A549 (cell line): ENCODE measurements at regions not wholly inside any gene's neighbourhood (a gene's known extent, or its start where the extent isn't known, plus 50 kb on each side); places are given as distances from the start of the nearest gene placed in this dataset.

Experiments used
- ATAC-seq, 2 experiments: fragments of 200-7000 bp in 1 of 2; fragments of >200 bp in 1 of 2; cut with Nextera tagmentation in 1 of 2; cut with Tn5 transposase in 1 of 2; 3 replicates each; pipeline versions ENCODE4 v1.8.0 to v1.9.1; 2018 to 2020; ENCODE audit warnings: mild to moderate bottlenecking in 1 of 2, moderate library complexity in 1 of 2
- CTCF ChIA-PET: fragments of 300-600 bp; sonication (Branson Sonifier 250); formaldehyde crosslinking; extraction: SDS; loops from one replicate; lab custom pipeline; 2021; ENCODE audit warnings: antibody characterized with exemption, inconsistent platforms; lab: Yijun Ruan, JAX
- POLR2A ChIA-PET: fragments of 350-600 bp; formaldehyde crosslinking; extraction: SDS; loops from one replicate; lab custom pipeline; 2021; ENCODE audit warnings: antibody characterized with exemption, inconsistent platforms; lab: Yijun Ruan, JAX
- DNase-seq, 2 experiments: peaks; one replicate each; pipeline versions ENCODE4 v3.0.0 to v3.0.0-alpha.2; 2011 to 2016; ENCODE audit warnings: low read depth in 1 of 2, low spot score in 1 of 2
- FAIRE-seq: peaks from 2 replicates; lab custom pipeline; 2011; peaks lifted over from hg19 to GRCh38; lab: Jason Lieb, UNC
- H3K27ac ChIP-seq, 2 experiments: fragments of >200 bp; sonication (Bioruptor Twin); formaldehyde crosslinking; 3 replicates each; pipeline ENCODE4 v1.5.1; 2016 to 2017
- H3K4me1 ChIP-seq: fragments of >200 bp; sonication (Bioruptor Twin); formaldehyde crosslinking; 3 replicates; pipeline ENCODE4 v1.6.1; 2016
- H3K4me2 ChIP-seq: fragments of >200 bp; sonication (Bioruptor Twin); formaldehyde crosslinking; 3 replicates; pipeline ENCODE4 v1.6.1; 2016
- H3K4me3 ChIP-seq: fragments of >200 bp; sonication (Bioruptor Twin); formaldehyde crosslinking; 3 replicates; pipeline ENCODE4 v1.5.1; 2016
- H3K9me3 ChIP-seq: fragments of >200 bp; sonication (Bioruptor Twin); formaldehyde crosslinking; 3 replicates; pipeline ENCODE4 v1.6.1; 2016
- BHLHE40 ChIP-seq: IDR thresholded peaks from 2 replicates; pipeline ENCODE4 v1.6.1; 2012; ENCODE audit warnings: low read depth, low read length, inconsistent platforms
- CHD4 ChIP-seq: fragments of 200-600 bp; sonication (generic); IDR thresholded peaks from 2 replicates; pipeline ENCODE4 v1.6.1; 2016; ENCODE audit warnings: antibody characterized with exemption, mild to moderate bottlenecking, borderline replicate concordance
- EHMT2 ChIP-seq: fragments of 200-600 bp; sonication (generic); IDR thresholded peaks from 2 replicates; pipeline ENCODE4 v1.6.1; 2016; ENCODE audit warnings: antibody characterized with exemption, low read depth, mild to moderate bottlenecking, moderate library complexity
- EP300 ChIP-seq, 2 experiments: fragments of >200 bp; sonication (Bioruptor Twin); formaldehyde crosslinking; IDR thresholded peaks; 2 replicates in 1 of 2; 3 replicates in 1 of 2; pipeline ENCODE4 v1.6.1; 2016 to 2017
- GATA3 ChIP-seq: IDR thresholded peaks from 2 replicates; pipeline ENCODE4 v1.6.1; 2012; ENCODE audit warnings: borderline replicate concordance
- HOXA7 ChIP-seq: fragments of 250-450 bp; sonication (Bioruptor Pico); IDR thresholded peaks from 2 replicates; pipeline ENCODE4 v1.5.0; 2020; ENCODE audit warnings: mild to moderate bottlenecking, moderate library complexity
- KDM1A ChIP-seq: fragments of 200-600 bp; sonication (generic); IDR thresholded peaks from 2 replicates; pipeline ENCODE4 v1.6.1; 2016; ENCODE audit warnings: low read depth, mild to moderate bottlenecking
- MAFK ChIP-seq: fragments of 450-650 bp; IDR thresholded peaks from 2 replicates; pipeline ENCODE4 v1.6.1; 2014; ENCODE audit not compliant: partially characterized antibody
- PBX3 ChIP-seq: IDR thresholded peaks from 2 replicates; pipeline ENCODE4 v1.6.1; 2012
- POLR2AphosphoS2 ChIP-seq: conservative IDR thresholded peaks from 2 replicates; pipeline ENCODE4 v1.6.1; 2012; ENCODE audit warnings: low read length, improper control_type of control experiment, inconsistent platforms
- RCOR1 ChIP-seq: fragments of 150-350 bp; IDR thresholded peaks from 2 replicates; pipeline ENCODE4 v1.6.1; 2014; ENCODE audit warnings: antibody characterized with exemption, low read length, low read depth
- RFX5 ChIP-seq: fragments of 450-650 bp; IDR thresholded peaks from 2 replicates; pipeline ENCODE4 v1.7.1; 2014; ENCODE audit warnings: antibody characterized with exemption, mild to moderate bottlenecking, moderate library complexity
- TP53 ChIP-seq: fragments of 250-450 bp; sonication (Bioruptor Pico); IDR thresholded peaks from 2 replicates; pipeline ENCODE4 v1.5.0; 2021; ENCODE audit warnings: mild to moderate bottlenecking, moderate library complexity
- ZC3H11A ChIP-seq: fragments of 450-650 bp; IDR thresholded peaks from 2 replicates; pipeline ENCODE4 v1.6.1; 2014; ENCODE audit warnings: antibody characterized with exemption, mild to moderate bottlenecking
- ZFP36 ChIP-seq: fragments of 450-650 bp; IDR thresholded peaks from 2 replicates; pipeline ENCODE4 v1.6.1; 2014; ENCODE audit warnings: borderline replicate concordance; ENCODE audit not compliant: partially characterized antibody
- ZSCAN20 ChIP-seq: fragments of 250-450 bp; sonication (Bioruptor Pico); IDR thresholded peaks from 2 replicates; pipeline ENCODE4 v1.8.0; 2022; ENCODE audit warnings: mild to moderate bottlenecking, moderate library complexity
- WGBS: methylation state at CpG from one replicate; pipeline ENCODE4 v1.1.6; 2017; ENCODE audit errors: missing lambda C conversion rate; 5-methylcytosine and 5-hydroxymethylcytosine counted together
- TF ChIP-seq, protein P1 (sequence below): fragments of 450-650 bp; IDR thresholded peaks from 2 replicates; pipeline ENCODE4 v1.6.1; 2014; ENCODE audit warnings: antibody characterized with exemption
- TF ChIP-seq, protein P2 (sequence below): fragments of 150-350 bp; IDR thresholded peaks from 2 replicates; pipeline ENCODE4 v1.6.1; 2014; ENCODE audit warnings: low read depth, mild to moderate bottlenecking, low read length
- TF ChIP-seq, protein P3 (sequence below): fragments of >200 bp; sonication (Bioruptor Twin); formaldehyde crosslinking; IDR thresholded peaks from 3 replicates; pipeline ENCODE4 v1.5.1; 2016
- TF ChIP-seq, protein P4 (sequence below): fragments of 250-450 bp; sonication (Bioruptor Pico); IDR thresholded peaks from 2 replicates; pipeline ENCODE4 v1.5.0; 2020; ENCODE audit warnings: low read depth, mild to moderate bottlenecking, moderate library complexity
- TF ChIP-seq, protein P5 (sequence below): fragments of >200 bp; sonication (Bioruptor Twin); formaldehyde crosslinking; IDR thresholded peaks from 3 replicates; pipeline ENCODE4 v1.6.1; 2016

GRCh38 chr10:3710764-3711163 lies 74.2 kb downstream of the KLF6 start:
- Histone ChIP-seq H3K4me3 (no peak overlapping the region), H3K4me2 (no peak overlapping the region), H3K9me3 (peaks cover 10% of the 10 kb centered on the region), H3K27ac (no peak overlapping the region), H3K4me1 (no peaks in the 10 kb centered on the region)
- DNase-seq = no peak
- CTCF ChIA-PET = interaction anchor here (2.3 kb wide), 1 partner anchor 9 kb away, joined by 10 read pairs; no protein-coding TSS in a partner anchor
- ATAC-seq = no peak
- no peak for FAIRE-seq
- 20% methylated on average over 3 of the region's 3 CpGs for WGBS
- TF ChIP-seq ZSCAN20 (CRISPR knock-in tag) (no peak), BHLHE40 (no peak), EP300 (IDR thresholded peaks at IDR 0.05) (no peak), RCOR1 (no peak), ZC3H11A (no peak), GATA3 (no peak), POLR2AphosphoS2 (no peak)
- POLR2A ChIA-PET = no interaction called here

DNA sequence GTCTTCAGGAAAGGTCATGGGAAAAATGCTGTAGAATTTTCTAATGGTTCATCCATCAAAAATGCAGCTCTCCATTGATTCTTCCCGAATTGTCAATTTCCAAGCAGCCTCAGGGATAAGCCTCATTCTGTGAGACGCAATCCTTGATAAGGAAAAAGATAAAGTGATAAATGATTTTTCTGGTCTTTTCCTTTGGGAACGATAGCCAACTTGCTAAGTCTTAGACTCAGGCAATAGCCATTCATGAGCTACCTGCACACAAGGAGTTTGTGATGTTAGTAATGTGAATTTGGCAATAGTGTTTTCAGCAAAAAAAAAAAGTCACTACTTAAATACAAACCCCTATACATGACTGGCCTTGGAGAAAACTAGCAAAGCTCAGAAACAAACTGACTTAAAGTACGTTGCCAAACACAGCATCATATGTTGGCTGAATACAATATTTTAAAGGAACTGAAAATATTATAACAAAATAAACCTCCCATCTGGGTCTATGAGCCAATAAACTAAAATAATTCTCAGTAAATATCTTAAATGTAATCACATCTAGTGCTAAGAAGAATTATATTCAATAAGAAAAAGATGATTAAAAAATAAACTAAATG lies 75.5 kb downstream of the KLF6 start:
- no peak for DNase-seq
- FAIRE-seq = no peak
- 71% methylated on average over 4 of the region's 4 CpGs for WGBS

DNA sequence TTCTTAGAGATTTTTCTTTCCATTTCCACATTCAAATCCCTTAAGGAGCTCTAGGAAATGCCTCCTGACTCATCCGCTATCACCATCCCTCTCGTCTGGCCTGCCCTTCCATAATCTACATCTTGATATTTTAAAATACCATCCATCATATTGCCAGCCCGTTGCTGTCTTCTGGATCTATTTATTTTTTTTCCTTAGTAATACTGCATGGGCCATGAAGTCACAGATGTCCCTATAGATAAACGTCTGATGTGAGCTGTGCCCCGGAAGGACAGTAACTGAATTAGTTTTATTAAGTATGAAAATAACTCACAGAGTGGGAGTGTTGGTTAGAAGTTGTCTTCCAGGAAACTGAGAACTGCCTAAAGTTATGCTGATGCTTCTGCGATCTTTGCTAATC lies 76.2 kb downstream of the KLF6 start:
- DNase-seq = no peak
- H3K4me1 ChIP-seq = no peaks in the 10 kb centered on the region
- ATAC-seq = no peak
- peaks cover 10% of the 10 kb centered on the region for H3K9me3 ChIP-seq
- TF ChIP-seq, protein P1, sequence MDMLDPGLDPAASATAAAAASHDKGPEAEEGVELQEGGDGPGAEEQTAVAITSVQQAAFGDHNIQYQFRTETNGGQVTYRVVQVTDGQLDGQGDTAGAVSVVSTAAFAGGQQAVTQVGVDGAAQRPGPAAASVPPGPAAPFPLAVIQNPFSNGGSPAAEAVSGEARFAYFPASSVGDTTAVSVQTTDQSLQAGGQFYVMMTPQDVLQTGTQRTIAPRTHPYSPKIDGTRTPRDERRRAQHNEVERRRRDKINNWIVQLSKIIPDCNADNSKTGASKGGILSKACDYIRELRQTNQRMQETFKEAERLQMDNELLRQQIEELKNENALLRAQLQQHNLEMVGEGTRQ = no peak
- TF ChIP-seq, protein P2, sequence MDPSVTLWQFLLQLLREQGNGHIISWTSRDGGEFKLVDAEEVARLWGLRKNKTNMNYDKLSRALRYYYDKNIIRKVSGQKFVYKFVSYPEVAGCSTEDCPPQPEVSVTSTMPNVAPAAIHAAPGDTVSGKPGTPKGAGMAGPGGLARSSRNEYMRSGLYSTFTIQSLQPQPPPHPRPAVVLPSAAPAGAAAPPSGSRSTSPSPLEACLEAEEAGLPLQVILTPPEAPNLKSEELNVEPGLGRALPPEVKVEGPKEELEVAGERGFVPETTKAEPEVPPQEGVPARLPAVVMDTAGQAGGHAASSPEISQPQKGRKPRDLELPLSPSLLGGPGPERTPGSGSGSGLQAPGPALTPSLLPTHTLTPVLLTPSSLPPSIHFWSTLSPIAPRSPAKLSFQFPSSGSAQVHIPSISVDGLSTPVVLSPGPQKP = no peak
- TF ChIP-seq, protein P3, sequence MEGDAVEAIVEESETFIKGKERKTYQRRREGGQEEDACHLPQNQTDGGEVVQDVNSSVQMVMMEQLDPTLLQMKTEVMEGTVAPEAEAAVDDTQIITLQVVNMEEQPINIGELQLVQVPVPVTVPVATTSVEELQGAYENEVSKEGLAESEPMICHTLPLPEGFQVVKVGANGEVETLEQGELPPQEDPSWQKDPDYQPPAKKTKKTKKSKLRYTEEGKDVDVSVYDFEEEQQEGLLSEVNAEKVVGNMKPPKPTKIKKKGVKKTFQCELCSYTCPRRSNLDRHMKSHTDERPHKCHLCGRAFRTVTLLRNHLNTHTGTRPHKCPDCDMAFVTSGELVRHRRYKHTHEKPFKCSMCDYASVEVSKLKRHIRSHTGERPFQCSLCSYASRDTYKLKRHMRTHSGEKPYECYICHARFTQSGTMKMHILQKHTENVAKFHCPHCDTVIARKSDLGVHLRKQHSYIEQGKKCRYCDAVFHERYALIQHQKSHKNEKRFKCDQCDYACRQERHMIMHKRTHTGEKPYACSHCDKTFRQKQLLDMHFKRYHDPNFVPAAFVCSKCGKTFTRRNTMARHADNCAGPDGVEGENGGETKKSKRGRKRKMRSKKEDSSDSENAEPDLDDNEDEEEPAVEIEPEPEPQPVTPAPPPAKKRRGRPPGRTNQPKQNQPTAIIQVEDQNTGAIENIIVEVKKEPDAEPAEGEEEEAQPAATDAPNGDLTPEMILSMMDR = no peak
- TF ChIP-seq PBX3 (no peak), HOXA7 (CRISPR knock-in tag) (no peak), KDM1A (no peak), TP53 (CRISPR knock-in tag) (no peak), CHD4 (no peak), MAFK (no peak), RFX5 (no peak), EHMT2 (no peak), POLR2AphosphoS2 (no peak), ZFP36 (no peak)
- TF ChIP-seq, protein P4, sequence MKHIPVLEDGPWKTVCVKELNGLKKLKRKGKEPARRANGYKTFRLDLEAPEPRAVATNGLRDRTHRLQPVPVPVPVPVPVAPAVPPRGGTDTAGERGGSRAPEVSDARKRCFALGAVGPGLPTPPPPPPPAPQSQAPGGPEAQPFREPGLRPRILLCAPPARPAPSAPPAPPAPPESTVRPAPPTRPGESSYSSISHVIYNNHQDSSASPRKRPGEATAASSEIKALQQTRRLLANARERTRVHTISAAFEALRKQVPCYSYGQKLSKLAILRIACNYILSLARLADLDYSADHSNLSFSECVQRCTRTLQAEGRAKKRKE (CRISPR knock-in tag) = no peak
- TF ChIP-seq, protein P5, sequence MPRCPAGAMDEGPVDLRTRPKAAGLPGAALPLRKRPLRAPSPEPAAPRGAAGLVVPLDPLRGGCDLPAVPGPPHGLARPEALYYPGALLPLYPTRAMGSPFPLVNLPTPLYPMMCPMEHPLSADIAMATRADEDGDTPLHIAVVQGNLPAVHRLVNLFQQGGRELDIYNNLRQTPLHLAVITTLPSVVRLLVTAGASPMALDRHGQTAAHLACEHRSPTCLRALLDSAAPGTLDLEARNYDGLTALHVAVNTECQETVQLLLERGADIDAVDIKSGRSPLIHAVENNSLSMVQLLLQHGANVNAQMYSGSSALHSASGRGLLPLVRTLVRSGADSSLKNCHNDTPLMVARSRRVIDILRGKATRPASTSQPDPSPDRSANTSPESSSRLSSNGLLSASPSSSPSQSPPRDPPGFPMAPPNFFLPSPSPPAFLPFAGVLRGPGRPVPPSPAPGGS = no peak
- no peak overlapping the region for H3K27ac ChIP-seq
- FAIRE-seq = no peak
- H3K4me2 ChIP-seq = no peak overlapping the region
- ChIA-PET POLR2A (no interaction called here), CTCF (interaction anchor here (0.9 to 2.3 kb wide), 3 partner anchors 10 to 142 kb away, joined by 3 to 10 read pairs (median 4); no protein-coding TSS in a partner anchor)
- 72% methylated on average over 6 of the region's 6 CpGs for WGBS
- no peak overlapping the region for H3K4me3 ChIP-seq

More for the DNA sequence above, 75.5 kb downstream of the KLF6 start:
- CTCF ChIA-PET = interaction anchor here (1.1 to 2.3 kb wide), 2 partner anchors 10 to 11 kb away, joined by 3 to 10 read pairs; no protein-coding TSS in a partner anchor
- H3K9me3 ChIP-seq = peaks cover 10% of the 10 kb centered on the region
- H3K4me2 ChIP-seq = no peak overlapping the region
- no peaks in the 10 kb centered on the region for H3K4me1 ChIP-seq
- POLR2A ChIA-PET = no interaction called here
- no peak overlapping the region for H3K27ac ChIP-seq
- H3K4me3 ChIP-seq = no peak overlapping the region
- TF ChIP-seq CHD4 = no peak
- no peak for ATAC-seq
